ENCODE measurements at regions not wholly inside any gene's neighbourhood (a gene's known extent, or its start where the extent isn't known, plus 50 kb on each side); places are given as distances from the start of the nearest gene placed in this dataset.

- Histone ChIP-seq H3K79me2 (ENCODE audit: low read depth) (no peaks in the 10 kb centered on the region), H2AFZ (replicated peaks) (peak overlapping the region; percentile 78), H3K4me3 (no peak overlapping the region), H3F3A (ENCODE audit: low read depth) (peaks cover 16% of the 10 kb centered on the region), H3K9me3 (ENCODE audit: low read depth) (no peaks in the 10 kb centered on the region), H3K27ac (no peak overlapping the region), H3K36me3 (no peaks in the 10 kb centered on the region), H3K4me2 (no peak overlapping the region), H3K27me3 (no peaks in the 10 kb centered on the region), H3K9ac (no peak overlapping the region), H3K4me1 (peaks cover 46% of the 10 kb centered on the region), H4K20me1 (ENCODE audit: low read depth) (no peaks in the 10 kb centered on the region)
- DNase-seq (ENCODE audit: low spot score) = no peak
- Mint-ChIP-seq H3K4me3 (no peak overlapping the region), H3K4me1 (peaks cover 32% of the 10 kb centered on the region), H3K36me3 (no peaks in the 10 kb centered on the region), H3K27ac (no peak overlapping the region), H3K9me3 (peaks cover 3% of the 10 kb centered on the region), H3K27me3 (ENCODE audit: insufficient read depth, low read depth) (peaks cover 9% of the 10 kb centered on the region)
- no peak for TF ChIP-seq EZH2phosphoT487 (IDR thresholded peaks at IDR 0.05)
- TF ChIP-seq CTCF (IDR thresholded peaks at IDR 0.05) = no peak
- no peak for TF ChIP-seq EZH2 (IDR thresholded peaks at IDR 0.05)
Measured at GRCh38 chr5:176726746-176727527, 79.7 kb downstream of the TSPAN17 start.

- H3K9me3 ChIP-seq (ENCODE audit: low read depth) = no peaks in the 10 kb centered on the region
- Mint-ChIP-seq H3K27me3 (ENCODE audit: insufficient read depth, low read depth) (peaks cover 12% of the 10 kb centered on the region), H3K36me3 (no peaks in the 10 kb centered on the region), H3K4me1 (peaks cover 28% of the 10 kb centered on the region), H3K27ac (no peak overlapping the region), H3K9me3 (peaks cover 3% of the 10 kb centered on the region), H3K4me3 (no peak overlapping the region)
- H2AFZ ChIP-seq (replicated peaks) = no peak overlapping the region
- H3K4me2 ChIP-seq = no peak overlapping the region
- H3K79me2 ChIP-seq (ENCODE audit: low read depth) = no peaks in the 10 kb centered on the region
- no peak overlapping the region for H3K9ac ChIP-seq
- peaks cover 16% of the 10 kb centered on the region for H3F3A ChIP-seq (ENCODE audit: low read depth)
- DNase-seq (ENCODE audit: low spot score) = no peak
- no peak overlapping the region for H3K27ac ChIP-seq
- H4K20me1 ChIP-seq (ENCODE audit: low read depth) = no peaks in the 10 kb centered on the region
- no peaks in the 10 kb centered on the region for H3K27me3 ChIP-seq
- H3K4me3 ChIP-seq = no peak overlapping the region
- no peaks in the 10 kb centered on the region for H3K36me3 ChIP-seq
- TF ChIP-seq EZH2 (IDR thresholded peaks at IDR 0.05) = no peak
- no peak for TF ChIP-seq EZH2phosphoT487 (IDR thresholded peaks at IDR 0.05)
- no peak for TF ChIP-seq CTCF (IDR thresholded peaks at IDR 0.05)
- H3K4me1 ChIP-seq = peaks cover 45% of the 10 kb centered on the region
Measured at GRCh38 chr5:176727528-176727900, 80.2 kb downstream of the TSPAN17 start.

GRCh38 chr5:176727983-176728675 is 80.8 kb downstream of the TSPAN17 start:
- Histone ChIP-seq H3K4me1 (peaks cover 39% of the 10 kb centered on the region), H3F3A (ENCODE audit: low read depth) (peaks cover 16% of the 10 kb centered on the region), H3K9me3 (ENCODE audit: low read depth) (no peaks in the 10 kb centered on the region), H3K27me3 (no peaks in the 10 kb centered on the region), H2AFZ (replicated peaks) (no peak overlapping the region), H3K9ac (no peak overlapping the region), H4K20me1 (ENCODE audit: low read depth) (no peaks in the 10 kb centered on the region), H3K79me2 (ENCODE audit: low read depth) (no peaks in the 10 kb centered on the region), H3K4me2 (no peak overlapping the region), H3K36me3 (no peaks in the 10 kb centered on the region), H3K27ac (no peak overlapping the region), H3K4me3 (no peak overlapping the region)
- DNase-seq (ENCODE audit: low spot score) = no peak
- H3K9me3 Mint-ChIP-seq = peaks cover 3% of the 10 kb centered on the region
- H3K27me3 Mint-ChIP-seq (ENCODE audit: insufficient read depth, low read depth) = peaks cover 16% of the 10 kb centered on the region
- TF ChIP-seq EZH2phosphoT487 (IDR thresholded peaks at IDR 0.05) (no peak), EZH2 (IDR thresholded peaks at IDR 0.05) (no peak), CTCF (IDR thresholded peaks at IDR 0.05) (no peak)
- no peak overlapping the region for H3K4me3 Mint-ChIP-seq
- no peak overlapping the region for H3K27ac Mint-ChIP-seq
- H3K36me3 Mint-ChIP-seq = no peaks in the 10 kb centered on the region
- H3K4me1 Mint-ChIP-seq = peaks cover 29% of the 10 kb centered on the region
